ENCODE measurements at regions not wholly inside any gene's neighbourhood (a gene's known extent, or its start where the extent isn't known, plus 50 kb on each side); places are given as distances from the start of the nearest gene placed in this dataset.

DNA sequence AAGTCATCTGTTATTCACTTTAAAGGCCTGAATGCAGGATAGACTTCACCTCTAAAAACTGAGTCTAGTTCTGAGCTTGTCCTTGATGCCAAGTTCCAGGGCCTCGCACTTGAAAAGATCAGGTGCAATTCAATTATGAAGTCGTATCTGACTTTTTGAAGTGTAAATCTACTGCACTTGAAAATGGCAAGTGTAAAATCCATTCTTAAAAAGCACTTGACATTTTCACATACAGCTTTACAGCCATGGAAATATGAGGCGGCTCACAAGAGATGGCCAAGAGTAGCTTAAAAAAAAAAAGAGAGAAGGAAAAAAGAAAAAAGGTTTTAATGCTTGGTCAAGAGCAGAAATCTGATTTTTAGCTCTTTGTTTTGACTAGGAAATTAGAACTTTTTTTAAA lies 172.5 kb downstream of the GXYLT1 start:
- intact Hi-C loops (cut with micrococcal nuclease) (no loop called here), in situ Hi-C loops (cut with MboI; ENCODE audit: low sequenced_read_pairs) (no loop called here), dilution Hi-C loops (cut with HindIII; ENCODE audit: low sequenced_read_pairs, unreplicated experiment) (no loop called here)
- H3K27me3 ChIP-seq (ENCODE audit: control insufficient read depth, insufficient read depth, low read length): no peaks in the 10 kb centered on the region
- no peak overlapping the region for H3K23ac ChIP-seq (ENCODE audit: low read depth, low read length)
- no peak overlapping the region for H2AK5ac ChIP-seq (ENCODE audit: low read depth, low read length)
- H3K18ac ChIP-seq (ENCODE audit: low read depth, low read length): no peak overlapping the region
- H2AK9ac ChIP-seq (replicated peaks; ENCODE audit: low read depth, low read length, poor library complexity): no peak overlapping the region
- H2BK5ac ChIP-seq (ENCODE audit: low read depth, low read length, poor library complexity, severe bottlenecking): no peak overlapping the region
- H3K9me3 ChIP-seq (ENCODE audit: control insufficient read depth, insufficient read depth, low read length): no peaks in the 10 kb centered on the region
- no TSS peak for BruUV-seq (replicated peaks)
- DNase-seq: no peak
- ATAC-seq (ENCODE audit: low read depth): no peak
- no peaks in the 10 kb centered on the region for H3K9me1 ChIP-seq (ENCODE audit: insufficient read depth, low read length)
- no peaks in the 10 kb centered on the region for H4K20me1 ChIP-seq (ENCODE audit: insufficient read depth, low read length)
- no peak overlapping the region for H2BK120ac ChIP-seq (ENCODE audit: low read depth, low read length)
- H2BK20ac ChIP-seq (ENCODE audit: low read depth, low read length): no peak overlapping the region
- H3K4me2 ChIP-seq (ENCODE audit: low read depth, low read length): no peak overlapping the region
- H3K4ac ChIP-seq (ENCODE audit: low read depth, low read length): no peak overlapping the region
- no peak overlapping the region for H2BK15ac ChIP-seq (ENCODE audit: low read depth, low read length)
- H3K4me1 ChIP-seq (ENCODE audit: control insufficient read depth, insufficient read depth, low read length): no peaks in the 10 kb centered on the region
- WGBS, 2 experiments (ENCODE audit: extremely low coverage in 2 of 2, insufficient read length in 1 of 2): no CpG with 5 or more reads among the region's 3 CpGs
- H4K91ac ChIP-seq (ENCODE audit: insufficient read depth, low read depth, low read length): no peak overlapping the region
- ChIA-PET CTCF (interaction anchor here (1.1 kb wide), 1 partner anchor 9 kb away, joined by 9 read pairs; no protein-coding TSS in a partner anchor), POLR2A (ENCODE audit: unreplicated experiment) (no interaction called here)
- no peak overlapping the region for H3K56ac ChIP-seq (ENCODE audit: extremely low read depth, insufficient read depth, low read length)
- no peak overlapping the region for H2AFZ ChIP-seq (replicated peaks; ENCODE audit: low read length, poor library complexity)
- H4K8ac ChIP-seq (ENCODE audit: low read depth in 2 of 2, low read length in 2 of 2): no peak overlapping the region
- H3K9ac ChIP-seq (ENCODE audit: low read depth, low read length): no peak overlapping the region
- no peak overlapping the region for H3K27ac ChIP-seq (ENCODE audit: insufficient read depth, low read length)
- TF ChIP-seq CEBPB (IDR thresholded peaks at IDR 0.05; ENCODE audit: low read depth, low read length) (no peak), MXI1 (IDR thresholded peaks at IDR 0.05; ENCODE audit: borderline replicate concordance, low read depth, low read length) (no peak), USF2 (IDR thresholded peaks at IDR 0.05; ENCODE audit: low read depth, low read length) (no peak), CHD1 (IDR thresholded peaks at IDR 0.05; ENCODE audit: low read depth, low read length) (no peak), MAZ (IDR thresholded peaks at IDR 0.05; ENCODE audit: borderline replicate concordance, low read depth, low read length) (no peak), NFE2L2 (IDR thresholded peaks at IDR 0.05; ENCODE audit: low read depth, low read length) (no peak), RAD21 (IDR thresholded peaks at IDR 0.05; ENCODE audit: low read length) (no peak), FOS (IDR thresholded peaks at IDR 0.05; ENCODE audit: low read depth, low read length) (no peak), POLR2A (IDR thresholded peaks at IDR 0.05; ENCODE audit: low read depth, low read length) (no peak), MAFK (IDR thresholded peaks at IDR 0.05; ENCODE audit: low read depth, low read length) (no peak), SMC3 (IDR thresholded peaks at IDR 0.05; ENCODE audit: low read depth, low read length) (no peak), RFX5 (IDR thresholded peaks at IDR 0.05; ENCODE audit: low read depth, low read length) (no peak), BHLHE40 (IDR thresholded peaks at IDR 0.05; ENCODE audit: low read depth, low read length) (no peak), RCOR1 (IDR thresholded peaks at IDR 0.05; ENCODE audit: insufficient replicate concordance, low read length) (no peak)
- TF ChIP-seq, protein P1, sequence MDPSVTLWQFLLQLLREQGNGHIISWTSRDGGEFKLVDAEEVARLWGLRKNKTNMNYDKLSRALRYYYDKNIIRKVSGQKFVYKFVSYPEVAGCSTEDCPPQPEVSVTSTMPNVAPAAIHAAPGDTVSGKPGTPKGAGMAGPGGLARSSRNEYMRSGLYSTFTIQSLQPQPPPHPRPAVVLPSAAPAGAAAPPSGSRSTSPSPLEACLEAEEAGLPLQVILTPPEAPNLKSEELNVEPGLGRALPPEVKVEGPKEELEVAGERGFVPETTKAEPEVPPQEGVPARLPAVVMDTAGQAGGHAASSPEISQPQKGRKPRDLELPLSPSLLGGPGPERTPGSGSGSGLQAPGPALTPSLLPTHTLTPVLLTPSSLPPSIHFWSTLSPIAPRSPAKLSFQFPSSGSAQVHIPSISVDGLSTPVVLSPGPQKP (IDR thresholded peaks at IDR 0.05; ENCODE audit: borderline replicate concordance, low read depth, low read length): no peak
- TF ChIP-seq, protein P2, sequence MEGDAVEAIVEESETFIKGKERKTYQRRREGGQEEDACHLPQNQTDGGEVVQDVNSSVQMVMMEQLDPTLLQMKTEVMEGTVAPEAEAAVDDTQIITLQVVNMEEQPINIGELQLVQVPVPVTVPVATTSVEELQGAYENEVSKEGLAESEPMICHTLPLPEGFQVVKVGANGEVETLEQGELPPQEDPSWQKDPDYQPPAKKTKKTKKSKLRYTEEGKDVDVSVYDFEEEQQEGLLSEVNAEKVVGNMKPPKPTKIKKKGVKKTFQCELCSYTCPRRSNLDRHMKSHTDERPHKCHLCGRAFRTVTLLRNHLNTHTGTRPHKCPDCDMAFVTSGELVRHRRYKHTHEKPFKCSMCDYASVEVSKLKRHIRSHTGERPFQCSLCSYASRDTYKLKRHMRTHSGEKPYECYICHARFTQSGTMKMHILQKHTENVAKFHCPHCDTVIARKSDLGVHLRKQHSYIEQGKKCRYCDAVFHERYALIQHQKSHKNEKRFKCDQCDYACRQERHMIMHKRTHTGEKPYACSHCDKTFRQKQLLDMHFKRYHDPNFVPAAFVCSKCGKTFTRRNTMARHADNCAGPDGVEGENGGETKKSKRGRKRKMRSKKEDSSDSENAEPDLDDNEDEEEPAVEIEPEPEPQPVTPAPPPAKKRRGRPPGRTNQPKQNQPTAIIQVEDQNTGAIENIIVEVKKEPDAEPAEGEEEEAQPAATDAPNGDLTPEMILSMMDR (conservative IDR thresholded peaks at IDR 0.05; ENCODE audit: low read depth, low read length): no peak
- no peaks in the 10 kb centered on the region for H3K79me1 ChIP-seq (ENCODE audit: low read depth in 1 of 2, low read length in 2 of 2)
- H3K14ac ChIP-seq (replicated peaks; ENCODE audit: low read depth, low read length): no peak overlapping the region
- H3K4me3 ChIP-seq (ENCODE audit: insufficient read depth, low read depth, low read length): no peak overlapping the region
- H3K36me3 ChIP-seq (ENCODE audit: control insufficient read depth, insufficient read depth, low read length): no peaks in the 10 kb centered on the region
- H4K5ac ChIP-seq (ENCODE audit: low read depth, low read length): no peak overlapping the region

All from IMR-90 (cell line).